ENCODE measurements at regions not wholly inside any gene's neighbourhood (a gene's known extent, or its start where the extent isn't known, plus 50 kb on each side); places are given as distances from the start of the nearest gene placed in this dataset.

GRCh38 chr3:177468816-177469215 is 271.5 kb upstream of the TBL1XR1 start:
- H3K36me3 Mint-ChIP-seq, result no peaks in the 10 kb centered on the region
- H3K27ac Mint-ChIP-seq, result no peak overlapping the region
- CTCF ChIA-PET, result no interaction called here
- H3K4me3 Mint-ChIP-seq, result no peak overlapping the region
- no peak for ATAC-seq
- H3K4me1 Mint-ChIP-seq, result peaks cover 14% of the 10 kb centered on the region
- DNase-seq (ENCODE audit: low spot score), result no peak
- TF ChIP-seq TCF7 (CRISPR knock-in tag; IDR thresholded peaks at IDR 0.05; ENCODE audit: low read depth) (no peak), FOXK1 (CRISPR knock-in tag; IDR thresholded peaks at IDR 0.05) (no peak), SMAD4 (CRISPR knock-in tag; IDR thresholded peaks at IDR 0.05) (no peak), ZNF317 (CRISPR knock-in tag; IDR thresholded peaks at IDR 0.05; ENCODE audit: borderline replicate concordance, low read depth) (no peak), KAT7 (CRISPR knock-in tag; IDR thresholded peaks at IDR 0.05; ENCODE audit: borderline replicate concordance) (no peak), FOXP1 (CRISPR knock-in tag; IDR thresholded peaks at IDR 0.05; ENCODE audit: borderline replicate concordance) (no peak), TEAD4 (CRISPR knock-in tag; IDR thresholded peaks at IDR 0.05) (no peak), ATF1 (CRISPR knock-in tag; IDR thresholded peaks at IDR 0.05) (no peak), TP53 (CRISPR knock-in tag; IDR thresholded peaks at IDR 0.05) (no peak), ZNF671 (CRISPR knock-in tag; IDR thresholded peaks at IDR 0.05) (no peak), GTF2I (CRISPR knock-in tag; conservative IDR thresholded peaks at IDR 0.05) (no peak), MXD4 (CRISPR knock-in tag; IDR thresholded peaks at IDR 0.05; ENCODE audit: borderline replicate concordance) (no peak), ZNF281 (CRISPR knock-in tag; IDR thresholded peaks at IDR 0.05) (no peak)
- TF ChIP-seq, protein P1, sequence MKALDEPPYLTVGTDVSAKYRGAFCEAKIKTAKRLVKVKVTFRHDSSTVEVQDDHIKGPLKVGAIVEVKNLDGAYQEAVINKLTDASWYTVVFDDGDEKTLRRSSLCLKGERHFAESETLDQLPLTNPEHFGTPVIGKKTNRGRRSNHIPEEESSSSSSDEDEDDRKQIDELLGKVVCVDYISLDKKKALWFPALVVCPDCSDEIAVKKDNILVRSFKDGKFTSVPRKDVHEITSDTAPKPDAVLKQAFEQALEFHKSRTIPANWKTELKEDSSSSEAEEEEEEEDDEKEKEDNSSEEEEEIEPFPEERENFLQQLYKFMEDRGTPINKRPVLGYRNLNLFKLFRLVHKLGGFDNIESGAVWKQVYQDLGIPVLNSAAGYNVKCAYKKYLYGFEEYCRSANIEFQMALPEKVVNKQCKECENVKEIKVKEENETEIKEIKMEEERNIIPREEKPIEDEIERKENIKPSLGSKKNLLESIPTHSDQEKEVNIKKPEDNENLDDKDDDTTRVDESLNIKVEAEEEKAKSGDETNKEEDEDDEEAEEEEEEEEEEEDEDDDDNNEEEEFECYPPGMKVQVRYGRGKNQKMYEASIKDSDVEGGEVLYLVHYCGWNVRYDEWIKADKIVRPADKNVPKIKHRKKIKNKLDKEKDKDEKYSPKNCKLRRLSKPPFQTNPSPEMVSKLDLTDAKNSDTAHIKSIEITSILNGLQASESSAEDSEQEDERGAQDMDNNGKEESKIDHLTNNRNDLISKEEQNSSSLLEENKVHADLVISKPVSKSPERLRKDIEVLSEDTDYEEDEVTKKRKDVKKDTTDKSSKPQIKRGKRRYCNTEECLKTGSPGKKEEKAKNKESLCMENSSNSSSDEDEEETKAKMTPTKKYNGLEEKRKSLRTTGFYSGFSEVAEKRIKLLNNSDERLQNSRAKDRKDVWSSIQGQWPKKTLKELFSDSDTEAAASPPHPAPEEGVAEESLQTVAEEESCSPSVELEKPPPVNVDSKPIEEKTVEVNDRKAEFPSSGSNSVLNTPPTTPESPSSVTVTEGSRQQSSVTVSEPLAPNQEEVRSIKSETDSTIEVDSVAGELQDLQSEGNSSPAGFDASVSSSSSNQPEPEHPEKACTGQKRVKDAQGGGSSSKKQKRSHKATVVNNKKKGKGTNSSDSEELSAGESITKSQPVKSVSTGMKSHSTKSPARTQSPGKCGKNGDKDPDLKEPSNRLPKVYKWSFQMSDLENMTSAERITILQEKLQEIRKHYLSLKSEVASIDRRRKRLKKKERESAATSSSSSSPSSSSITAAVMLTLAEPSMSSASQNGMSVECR (CRISPR knock-in tag; IDR thresholded peaks at IDR 0.05; ENCODE audit: borderline replicate concordance), result no peak
- TF ChIP-seq, protein P2, sequence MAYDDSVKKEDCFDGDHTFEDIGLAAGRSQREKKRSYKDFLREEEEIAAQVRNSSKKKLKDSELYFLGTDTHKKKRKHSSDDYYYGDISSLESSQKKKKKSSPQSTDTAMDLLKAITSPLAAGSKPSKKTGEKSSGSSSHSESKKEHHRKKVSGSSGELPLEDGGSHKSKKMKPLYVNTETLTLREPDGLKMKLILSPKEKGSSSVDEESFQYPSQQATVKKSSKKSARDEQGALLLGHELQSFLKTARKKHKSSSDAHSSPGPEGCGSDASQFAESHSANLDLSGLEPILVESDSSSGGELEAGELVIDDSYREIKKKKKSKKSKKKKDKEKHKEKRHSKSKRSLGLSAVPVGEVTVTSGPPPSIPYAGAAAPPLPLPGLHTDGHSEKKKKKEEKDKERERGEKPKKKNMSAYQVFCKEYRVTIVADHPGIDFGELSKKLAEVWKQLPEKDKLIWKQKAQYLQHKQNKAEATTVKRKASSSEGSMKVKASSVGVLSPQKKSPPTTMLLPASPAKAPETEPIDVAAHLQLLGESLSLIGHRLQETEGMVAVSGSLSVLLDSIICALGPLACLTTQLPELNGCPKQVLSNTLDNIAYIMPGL (CRISPR knock-in tag; IDR thresholded peaks at IDR 0.05), result no peak
- H3K9me3 Mint-ChIP-seq, result peaks cover 7% of the 10 kb centered on the region
- no peaks in the 10 kb centered on the region for H3K27me3 Mint-ChIP-seq (ENCODE audit: low read depth)
- POLR2A ChIA-PET, result no interaction called here

- H3K9me3 Mint-ChIP-seq, result peaks cover 7% of the 10 kb centered on the region
- peaks cover 10% of the 10 kb centered on the region for H3K4me1 Mint-ChIP-seq
- ATAC-seq, result no peak
- POLR2A ChIA-PET, result no interaction called here
- H3K4me3 Mint-ChIP-seq, result no peak overlapping the region
- no peaks in the 10 kb centered on the region for H3K27me3 Mint-ChIP-seq (ENCODE audit: low read depth)
- no peaks in the 10 kb centered on the region for H3K36me3 Mint-ChIP-seq
- no peak for DNase-seq (ENCODE audit: low spot score)
- no peak overlapping the region for H3K27ac Mint-ChIP-seq
- CTCF ChIA-PET, result no interaction called here
- TF ChIP-seq, protein P3, sequence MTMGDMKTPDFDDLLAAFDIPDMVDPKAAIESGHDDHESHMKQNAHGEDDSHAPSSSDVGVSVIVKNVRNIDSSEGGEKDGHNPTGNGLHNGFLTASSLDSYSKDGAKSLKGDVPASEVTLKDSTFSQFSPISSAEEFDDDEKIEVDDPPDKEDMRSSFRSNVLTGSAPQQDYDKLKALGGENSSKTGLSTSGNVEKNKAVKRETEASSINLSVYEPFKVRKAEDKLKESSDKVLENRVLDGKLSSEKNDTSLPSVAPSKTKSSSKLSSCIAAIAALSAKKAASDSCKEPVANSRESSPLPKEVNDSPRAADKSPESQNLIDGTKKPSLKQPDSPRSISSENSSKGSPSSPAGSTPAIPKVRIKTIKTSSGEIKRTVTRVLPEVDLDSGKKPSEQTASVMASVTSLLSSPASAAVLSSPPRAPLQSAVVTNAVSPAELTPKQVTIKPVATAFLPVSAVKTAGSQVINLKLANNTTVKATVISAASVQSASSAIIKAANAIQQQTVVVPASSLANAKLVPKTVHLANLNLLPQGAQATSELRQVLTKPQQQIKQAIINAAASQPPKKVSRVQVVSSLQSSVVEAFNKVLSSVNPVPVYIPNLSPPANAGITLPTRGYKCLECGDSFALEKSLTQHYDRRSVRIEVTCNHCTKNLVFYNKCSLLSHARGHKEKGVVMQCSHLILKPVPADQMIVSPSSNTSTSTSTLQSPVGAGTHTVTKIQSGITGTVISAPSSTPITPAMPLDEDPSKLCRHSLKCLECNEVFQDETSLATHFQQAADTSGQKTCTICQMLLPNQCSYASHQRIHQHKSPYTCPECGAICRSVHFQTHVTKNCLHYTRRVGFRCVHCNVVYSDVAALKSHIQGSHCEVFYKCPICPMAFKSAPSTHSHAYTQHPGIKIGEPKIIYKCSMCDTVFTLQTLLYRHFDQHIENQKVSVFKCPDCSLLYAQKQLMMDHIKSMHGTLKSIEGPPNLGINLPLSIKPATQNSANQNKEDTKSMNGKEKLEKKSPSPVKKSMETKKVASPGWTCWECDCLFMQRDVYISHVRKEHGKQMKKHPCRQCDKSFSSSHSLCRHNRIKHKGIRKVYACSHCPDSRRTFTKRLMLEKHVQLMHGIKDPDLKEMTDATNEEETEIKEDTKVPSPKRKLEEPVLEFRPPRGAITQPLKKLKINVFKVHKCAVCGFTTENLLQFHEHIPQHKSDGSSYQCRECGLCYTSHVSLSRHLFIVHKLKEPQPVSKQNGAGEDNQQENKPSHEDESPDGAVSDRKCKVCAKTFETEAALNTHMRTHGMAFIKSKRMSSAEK (CRISPR knock-in tag; IDR thresholded peaks at IDR 0.05; ENCODE audit: borderline replicate concordance), result no peak
- TF ChIP-seq MXD4 (CRISPR knock-in tag; IDR thresholded peaks at IDR 0.05; ENCODE audit: borderline replicate concordance) (no peak), CBFB (CRISPR knock-in tag; IDR thresholded peaks at IDR 0.05; ENCODE audit: low read depth) (no peak), ELF4 (CRISPR knock-in tag; IDR thresholded peaks at IDR 0.05; ENCODE audit: low read depth) (no peak), KAT7 (CRISPR knock-in tag; IDR thresholded peaks at IDR 0.05; ENCODE audit: borderline replicate concordance) (no peak), PRRX2 (CRISPR knock-in tag; IDR thresholded peaks at IDR 0.05) (no peak), MYBL2 (CRISPR knock-in tag; IDR thresholded peaks at IDR 0.05) (no peak), TEAD4 (CRISPR knock-in tag; IDR thresholded peaks at IDR 0.05) (no peak), ZNF671 (CRISPR knock-in tag; IDR thresholded peaks at IDR 0.05) (no peak), SOX15 (CRISPR knock-in tag; IDR thresholded peaks at IDR 0.05) (no peak), ZNF512 (CRISPR knock-in tag; IDR thresholded peaks at IDR 0.05; ENCODE audit: borderline replicate concordance) (no peak)
Measured at GRCh38 chr3:177469216-177469615, 271.9 kb upstream of the TBL1XR1 start.
